Astrocyte (in vitro differentiated cells and primary cell): ENCODE measurements at regions not wholly inside any gene's neighbourhood (a gene's known extent, or its start where the extent isn't known, plus 50 kb on each side); places are given as distances from the start of the nearest gene placed in this dataset.

Experiments
- DNase-seq: peaks from one replicate; pipeline ENCODE4 v3.0.0-alpha.2; 2010; ENCODE audit warnings: low read depth
- FAIRE-seq: peaks from 2 replicates; lab custom pipeline; 2011; peaks lifted over from hg19 to GRCh38; lab: Jason Lieb, UNC
- H2AFZ ChIP-seq: 2 replicates; pipeline ENCODE4 v1.6.0; 2012; ENCODE audit warnings: low read depth, low read length, inconsistent platforms
- H3K27ac ChIP-seq: 2 replicates; pipeline ENCODE4 v1.5.1; 2011; ENCODE audit warnings: low read depth, low read length, inconsistent platforms
- H3K27me3 ChIP-seq: 2 replicates; pipeline ENCODE4 v1.6.0; 2011; ENCODE audit warnings: low read length, inconsistent platforms; ENCODE audit not compliant: insufficient read depth
- H3K36me3 ChIP-seq: 2 replicates; pipeline ENCODE4 v1.5.1; 2011; ENCODE audit warnings: low read length, inconsistent platforms; ENCODE audit not compliant: insufficient read depth
- H3K4me1 ChIP-seq: 2 replicates; pipeline ENCODE4 v1.5.1; 2011; ENCODE audit warnings: low read length, inconsistent platforms; ENCODE audit not compliant: insufficient read depth
- H3K4me2 ChIP-seq: 2 replicates; pipeline ENCODE4 v1.6.0; 2012; ENCODE audit warnings: low read length, inconsistent platforms
- H3K4me3 ChIP-seq: 2 replicates; pipeline ENCODE4 v1.5.1; 2011; ENCODE audit warnings: low read depth, mild to moderate bottlenecking, low read length, inconsistent platforms; ENCODE audit not compliant: insufficient read depth
- H3K79me2 ChIP-seq: 2 replicates; pipeline ENCODE4 v1.6.0; 2012; ENCODE audit warnings: mild to moderate bottlenecking, low read length, inconsistent platforms; ENCODE audit not compliant: insufficient read depth
- H3K9ac ChIP-seq: 2 replicates; pipeline ENCODE4 v1.6.0; 2012; ENCODE audit warnings: mild to moderate bottlenecking, low read length, inconsistent platforms
- H3K9me3 ChIP-seq: 2 replicates; pipeline ENCODE4 v1.5.1; 2012; ENCODE audit warnings: low read depth, mild to moderate bottlenecking, low read length, inconsistent platforms; ENCODE audit not compliant: insufficient read depth
- H4K20me1 ChIP-seq: 2 replicates; pipeline ENCODE4 v1.6.0; 2012; ENCODE audit warnings: low read length, inconsistent platforms; ENCODE audit not compliant: insufficient read depth
- H3K27ac Mint-ChIP-seq: one replicate; pipeline ENCODE4 v1.8.0; 2021; ENCODE audit warnings: mild to moderate bottlenecking, mixed read lengths; ENCODE audit not compliant: unreplicated experiment
- H3K27me3 Mint-ChIP-seq: one replicate; pipeline ENCODE4 v1.8.0; 2021; ENCODE audit warnings: low read depth, mixed read lengths; ENCODE audit not compliant: unreplicated experiment
- H3K36me3 Mint-ChIP-seq: one replicate; pipeline ENCODE4 v1.8.0; 2021; ENCODE audit warnings: low read depth, mixed read lengths; ENCODE audit not compliant: unreplicated experiment
- H3K4me1 Mint-ChIP-seq: one replicate; pipeline ENCODE4 v1.8.0; 2021; ENCODE audit warnings: low read depth, mixed read lengths; ENCODE audit not compliant: unreplicated experiment
- H3K4me3 Mint-ChIP-seq: one replicate; pipeline ENCODE4 v1.8.0; 2021; ENCODE audit warnings: mild to moderate bottlenecking, moderate library complexity, mixed read lengths; ENCODE audit not compliant: unreplicated experiment
- H3K9me3 Mint-ChIP-seq: one replicate; pipeline ENCODE4 v1.8.0; 2021; ENCODE audit warnings: mild to moderate bottlenecking, mixed read lengths; ENCODE audit not compliant: unreplicated experiment
- CTCF ChIP-seq: IDR thresholded peaks from 2 replicates; pipeline ENCODE4 v1.5.1; 2011; ENCODE audit warnings: low read depth, mild to moderate bottlenecking, inconsistent platforms, low read length, moderate library complexity; ENCODE audit not compliant: insufficient read depth
- EZH2 ChIP-seq: IDR thresholded peaks from 2 replicates; pipeline ENCODE4 v1.6.1; 2012; ENCODE audit warnings: mild to moderate bottlenecking, low read length, inconsistent platforms; ENCODE audit not compliant: insufficient read depth

DNA sequence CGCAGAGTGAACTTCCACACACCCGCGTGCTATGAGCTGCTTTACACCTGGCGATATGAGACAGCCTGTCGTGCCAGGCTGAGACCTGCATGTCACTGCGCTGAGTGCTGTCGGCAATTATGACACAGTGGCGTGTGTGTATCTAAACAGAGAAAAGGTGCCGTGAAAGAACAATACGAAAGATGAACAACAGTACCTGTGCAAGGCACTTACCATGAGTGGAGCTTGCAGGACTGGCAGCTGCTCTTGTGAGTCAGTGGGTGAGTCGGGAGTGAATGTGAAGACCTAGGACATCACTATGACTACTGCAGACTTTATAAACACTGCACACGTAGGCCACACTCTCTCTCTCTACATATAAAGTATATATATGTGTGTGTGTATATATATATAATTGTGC is 68.5 kb upstream of the DUSP22 start:
- no peak overlapping the region for H3K4me3 ChIP-seq
- Mint-ChIP-seq H3K4me3 (no peak overlapping the region), H3K27me3 (peaks cover 2% of the 10 kb centered on the region)

GRCh38 chr6:224350-224749 is 67.9 kb upstream of the DUSP22 start:
- Mint-ChIP-seq H3K9me3 (no peaks in the 10 kb centered on the region), H3K36me3 (no peaks in the 10 kb centered on the region), H3K27ac (peak overlapping the region; percentile 66), H3K27me3 (peaks cover 3% of the 10 kb centered on the region), H3K4me3 (no peak overlapping the region), H3K4me1 (peaks cover 25% of the 10 kb centered on the region)
- no peaks in the 10 kb centered on the region for H3K9me3 ChIP-seq
- FAIRE-seq, result no peak
- TF ChIP-seq EZH2 (no peak), CTCF (no peak)
- H3K27ac ChIP-seq, result no peak overlapping the region
- H4K20me1 ChIP-seq, result no peaks in the 10 kb centered on the region
- H3K27me3 ChIP-seq, result no peaks in the 10 kb centered on the region
- H3K4me2 ChIP-seq, result no peak overlapping the region
- H3K4me1 ChIP-seq, result peaks cover 9% of the 10 kb centered on the region
- H3K36me3 ChIP-seq, result no peaks in the 10 kb centered on the region
- no peak overlapping the region for H3K4me3 ChIP-seq
- H3K79me2 ChIP-seq, result no peaks in the 10 kb centered on the region
- H2AFZ ChIP-seq, result no peak overlapping the region
- DNase-seq, result no peak
- H3K9ac ChIP-seq, result no peak overlapping the region

More for the DNA sequence above, 68.5 kb upstream of the DUSP22 start:
- Histone ChIP-seq H3K27ac (no peak overlapping the region), H3K4me1 (peaks cover 9% of the 10 kb centered on the region), H3K27me3 (no peaks in the 10 kb centered on the region), H3K9ac (no peak overlapping the region), H3K4me2 (no peak overlapping the region), H3K79me2 (no peaks in the 10 kb centered on the region), H2AFZ (no peak overlapping the region), H3K9me3 (no peaks in the 10 kb centered on the region), H3K36me3 (no peaks in the 10 kb centered on the region), H4K20me1 (no peaks in the 10 kb centered on the region)
- TF ChIP-seq CTCF (no peak), EZH2 (no peak)
- peaks cover 28% of the 10 kb centered on the region for H3K4me1 Mint-ChIP-seq
- FAIRE-seq, result no peak
- DNase-seq, result peak; percentile 23
- no peaks in the 10 kb centered on the region for H3K9me3 Mint-ChIP-seq
- H3K36me3 Mint-ChIP-seq, result no peaks in the 10 kb centered on the region
- no peak overlapping the region for H3K27ac Mint-ChIP-seq

DNA sequence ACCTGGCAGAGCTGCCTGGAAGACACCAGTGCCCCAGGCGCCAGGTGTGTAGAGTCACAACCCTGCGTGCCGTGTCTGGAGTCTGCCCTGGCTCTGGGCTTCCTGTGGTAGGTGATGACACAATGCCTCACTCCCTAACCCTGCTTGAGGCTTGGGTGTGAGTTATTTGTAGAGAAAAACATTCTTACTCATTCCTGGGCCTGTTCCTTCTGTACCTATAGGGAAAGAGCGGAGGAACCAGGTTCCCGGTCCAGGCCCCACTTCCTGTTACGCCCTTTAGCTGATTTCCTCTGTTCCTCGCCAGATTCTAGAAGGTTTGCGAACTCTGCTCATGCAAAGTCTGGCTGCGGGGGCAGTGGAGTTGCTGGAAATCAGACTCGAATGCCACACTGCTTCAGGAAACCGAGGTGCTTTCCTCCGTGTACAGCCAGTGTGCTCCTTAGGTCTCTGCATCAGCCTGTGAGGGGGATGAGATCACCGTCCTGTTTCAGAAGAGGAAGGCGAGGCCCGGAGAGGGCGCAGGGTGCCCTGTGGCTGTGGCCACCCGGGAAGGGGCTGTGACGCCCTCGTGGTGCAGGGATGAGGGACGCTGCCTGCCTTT is 67.1 kb upstream of the DUSP22 start:
- Histone ChIP-seq H3K9ac (no peak overlapping the region), H4K20me1 (no peaks in the 10 kb centered on the region), H3K9me3 (no peaks in the 10 kb centered on the region), H3K4me2 (no peak overlapping the region), H3K27me3 (no peaks in the 10 kb centered on the region), H2AFZ (no peak overlapping the region), H3K4me3 (no peak overlapping the region), H3K36me3 (no peaks in the 10 kb centered on the region), H3K4me1 (peaks cover 9% of the 10 kb centered on the region), H3K79me2 (no peaks in the 10 kb centered on the region), H3K27ac (no peak overlapping the region)
- Mint-ChIP-seq H3K27ac (peak overlapping the region; percentile 18), H3K4me3 (no peak overlapping the region), H3K9me3 (no peaks in the 10 kb centered on the region), H3K27me3 (peaks cover 6% of the 10 kb centered on the region), H3K36me3 (no peaks in the 10 kb centered on the region), H3K4me1 (peaks cover 22% of the 10 kb centered on the region)
- no peak for FAIRE-seq
- TF ChIP-seq EZH2 (no peak), CTCF (no peak)
- DNase-seq, result no peak
